ENCODE measurements at regions not wholly inside any gene's neighbourhood (a gene's known extent, or its start where the extent isn't known, plus 50 kb on each side); places are given as distances from the start of the nearest gene placed in this dataset.

DNA sequence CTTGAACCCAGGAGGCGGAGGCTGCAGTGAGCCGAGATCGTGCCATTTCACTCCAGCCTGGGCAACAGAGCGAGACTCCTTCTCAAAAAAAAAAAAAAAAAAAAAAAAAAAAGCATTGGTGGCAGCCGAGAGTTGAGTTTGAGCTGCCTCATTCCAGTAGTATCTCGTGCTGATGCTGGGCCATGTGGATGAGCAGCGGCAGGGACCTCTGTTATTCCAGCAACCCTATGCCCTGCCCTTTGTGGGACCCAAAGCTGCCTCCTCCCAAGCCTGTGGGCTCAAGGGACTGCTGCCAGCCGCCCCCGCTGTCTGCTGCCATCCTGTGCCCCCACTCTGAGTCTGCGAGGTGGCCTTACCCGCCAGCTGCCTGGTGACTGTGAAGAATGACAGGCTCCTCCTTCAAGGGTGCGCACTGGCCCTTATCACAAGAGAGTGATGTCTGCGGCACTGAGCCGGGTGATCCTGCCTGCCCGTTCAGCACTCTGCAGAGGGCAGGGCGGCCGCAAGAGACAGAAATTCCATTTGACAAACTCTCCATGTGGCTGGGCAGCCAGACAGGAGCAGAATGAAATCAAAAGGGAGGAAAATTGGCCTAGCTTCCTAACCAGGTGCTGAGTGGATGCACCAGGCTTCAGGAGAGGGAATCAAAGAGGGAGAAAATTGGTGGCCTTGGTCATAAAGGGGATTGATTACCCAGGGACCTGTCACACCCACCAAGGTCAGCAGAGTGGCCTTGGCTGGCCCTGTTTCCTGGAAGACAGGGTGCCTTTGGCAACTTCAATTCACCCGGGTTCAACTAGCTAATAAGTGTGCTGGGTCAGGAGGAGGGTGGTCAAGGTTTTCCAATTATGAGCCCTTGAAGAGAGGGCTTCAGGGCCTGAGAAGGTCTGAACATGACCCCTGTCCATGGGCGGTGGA lies 65.3 kb upstream of the ZMIZ1 start:
- DNase-seq (ENCODE audit: low read depth in 4 of 4, low spot score in 1 of 4): no peak

DNA sequence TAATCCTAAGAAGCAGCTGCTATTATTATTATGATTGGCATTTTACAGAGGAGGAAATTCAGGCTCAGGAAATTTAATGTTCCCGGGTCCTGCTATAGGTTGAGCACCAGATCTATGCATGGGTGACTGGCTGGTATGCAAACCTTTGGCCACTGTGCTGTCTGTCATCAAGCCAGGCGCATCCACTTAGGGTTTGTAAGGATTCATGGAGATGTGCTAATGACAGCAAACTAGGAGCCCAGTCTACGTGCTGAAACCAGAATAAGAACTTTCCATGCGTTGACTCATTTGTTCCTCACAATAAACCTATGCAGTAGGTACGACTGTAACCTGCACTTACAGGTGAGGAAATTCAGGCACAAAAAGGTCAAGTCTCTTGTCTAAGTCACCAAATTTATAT lies 64.5 kb upstream of the ZMIZ1 start:
- no peak for DNase-seq (ENCODE audit: low read depth in 4 of 4, low spot score in 1 of 4)

DNA sequence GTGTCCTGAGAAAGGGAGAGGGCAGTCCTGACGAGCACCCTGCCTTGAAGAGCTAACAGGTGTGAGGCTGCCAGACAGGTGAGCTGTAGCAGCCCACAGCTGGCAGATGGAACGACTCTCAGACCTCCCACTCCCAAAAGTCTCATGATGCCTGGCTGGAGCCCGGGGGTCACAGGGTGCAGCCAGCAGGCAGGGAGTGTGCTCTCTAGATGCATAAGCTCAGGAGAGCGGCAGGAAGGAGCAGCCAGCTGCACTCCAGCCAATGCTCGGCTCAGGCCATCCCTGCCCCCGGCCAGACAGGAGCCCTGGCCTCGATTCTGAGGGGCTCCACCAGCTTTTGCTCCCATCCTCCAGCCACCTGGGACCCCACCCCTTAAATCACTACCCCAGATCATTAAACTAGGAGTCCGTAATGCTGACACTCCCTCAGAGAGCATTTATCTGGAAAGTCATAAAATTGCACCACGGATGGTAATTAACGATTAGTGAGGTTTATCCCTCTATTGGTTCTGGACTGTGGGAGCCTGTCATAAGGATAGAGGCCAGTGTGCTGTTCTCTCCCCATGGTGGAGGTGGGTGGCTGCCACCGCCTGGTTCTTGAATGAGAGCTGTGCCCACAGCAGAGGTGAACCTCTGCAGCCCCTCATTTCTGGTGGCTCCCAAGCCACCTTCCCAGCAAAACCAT lies 63.5 kb upstream of the ZMIZ1 start:
- DNase-seq (ENCODE audit: low read depth in 4 of 4, low spot score in 1 of 4): no peak

DNA sequence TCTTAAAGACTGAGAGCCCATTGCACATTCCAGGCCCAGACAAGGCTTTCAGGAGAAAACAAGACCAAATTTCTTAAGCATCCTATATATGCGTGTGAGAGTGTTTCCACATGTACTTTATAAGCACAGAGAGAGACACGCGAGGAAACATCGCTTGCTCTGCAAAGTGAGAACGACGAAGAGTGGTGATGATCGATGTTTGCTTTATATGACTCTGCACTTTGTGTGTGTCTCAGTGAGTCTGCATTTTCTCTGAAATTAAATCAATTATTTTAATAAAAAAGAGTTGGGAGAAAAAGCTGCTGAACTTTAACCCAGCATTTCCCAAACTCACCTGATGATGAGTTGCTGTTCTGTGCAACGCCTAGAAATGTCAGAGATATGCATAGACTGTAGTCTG lies 61.7 kb upstream of the ZMIZ1 start:
- DNase-seq (ENCODE audit: low read depth in 4 of 4, low spot score in 1 of 4): no peak

DNA sequence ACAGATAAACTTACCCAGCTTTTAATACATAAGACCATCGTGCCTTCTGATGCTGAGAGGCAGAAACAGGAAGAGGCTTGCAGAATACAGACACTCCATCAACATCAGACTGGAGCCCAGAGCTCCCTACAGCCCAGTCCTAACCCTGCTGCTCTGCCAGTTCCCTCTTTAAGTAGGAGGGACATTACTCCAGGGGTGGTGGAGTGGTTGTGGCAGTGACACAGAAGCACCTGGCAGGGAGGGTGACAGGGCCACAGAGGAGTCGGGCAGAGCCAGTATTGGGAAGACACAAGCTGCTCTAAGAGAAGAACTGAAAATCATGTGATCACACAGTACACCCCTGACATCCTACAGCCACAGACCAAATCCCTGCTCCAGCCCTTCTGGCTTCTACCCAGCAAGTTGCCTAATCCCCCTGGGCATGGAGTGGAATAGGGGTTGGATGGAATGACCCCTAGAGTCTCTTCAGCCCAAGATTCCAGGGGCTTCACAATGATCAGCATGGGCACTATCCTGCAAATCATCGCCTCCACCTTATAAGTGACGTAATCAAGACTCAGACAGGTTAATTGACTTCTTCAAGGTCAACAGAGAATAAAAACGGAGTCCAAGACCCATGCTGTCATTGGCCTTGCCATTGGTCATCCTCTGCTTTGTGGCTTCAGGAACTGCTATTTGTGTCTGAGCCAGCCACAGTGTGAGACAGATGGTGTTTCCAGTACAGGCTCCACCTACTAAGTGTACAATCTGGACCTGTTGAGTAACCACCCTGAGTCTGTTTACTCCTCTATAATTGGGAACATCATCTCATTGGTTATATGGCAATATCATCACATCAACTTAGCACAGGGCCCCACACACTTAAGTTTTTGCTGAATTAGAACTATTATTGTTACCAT lies 61.1 kb upstream of the ZMIZ1 start:
- DNase-seq (ENCODE audit: low read depth in 4 of 4, low spot score in 1 of 4): no peak

DNA sequence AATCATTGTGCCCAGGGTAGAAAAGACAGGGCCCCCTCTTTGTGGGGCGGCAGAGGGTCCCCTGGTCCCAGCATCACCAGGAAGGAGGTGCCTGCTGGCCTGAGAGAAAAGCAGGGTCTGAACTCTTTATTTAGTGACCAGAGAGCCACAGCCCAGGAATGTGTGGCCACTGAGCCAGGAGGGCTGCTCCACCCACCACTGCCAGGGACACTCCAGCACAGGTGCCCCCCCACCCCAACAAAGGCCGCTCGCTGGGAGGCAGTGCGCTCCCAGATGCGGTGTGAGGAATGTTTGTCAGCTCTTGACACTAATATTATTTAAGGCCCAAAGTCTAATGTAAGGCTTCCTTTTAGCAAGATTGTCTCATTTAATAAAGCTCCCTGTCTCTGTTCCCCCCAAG lies 59.6 kb upstream of the ZMIZ1 start:
- no peak for DNase-seq (ENCODE audit: low read depth in 4 of 4, low spot score in 1 of 4)

DNA sequence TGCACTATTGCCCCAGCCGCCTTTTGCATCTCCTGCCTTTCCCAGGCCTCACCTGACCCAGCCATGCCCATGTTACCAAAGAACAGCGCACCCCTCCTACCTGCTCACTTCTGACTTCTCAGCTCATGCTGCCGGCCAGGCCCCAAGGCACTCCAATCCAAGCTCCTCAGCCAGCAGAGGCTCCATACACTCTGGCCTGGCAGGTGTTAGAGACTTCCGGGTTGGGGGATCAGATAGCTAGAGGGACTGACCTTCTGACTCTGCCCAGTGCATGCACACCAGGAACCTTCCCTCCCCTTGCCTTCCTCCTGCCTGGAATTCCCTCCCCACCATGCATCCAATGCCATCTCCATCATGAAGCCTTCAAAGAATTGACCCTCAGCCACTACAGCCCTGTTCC lies 56.2 kb upstream of the ZMIZ1 start:
- DNase-seq (ENCODE audit: low read depth in 4 of 4, low spot score in 1 of 4): no peak

DNA sequence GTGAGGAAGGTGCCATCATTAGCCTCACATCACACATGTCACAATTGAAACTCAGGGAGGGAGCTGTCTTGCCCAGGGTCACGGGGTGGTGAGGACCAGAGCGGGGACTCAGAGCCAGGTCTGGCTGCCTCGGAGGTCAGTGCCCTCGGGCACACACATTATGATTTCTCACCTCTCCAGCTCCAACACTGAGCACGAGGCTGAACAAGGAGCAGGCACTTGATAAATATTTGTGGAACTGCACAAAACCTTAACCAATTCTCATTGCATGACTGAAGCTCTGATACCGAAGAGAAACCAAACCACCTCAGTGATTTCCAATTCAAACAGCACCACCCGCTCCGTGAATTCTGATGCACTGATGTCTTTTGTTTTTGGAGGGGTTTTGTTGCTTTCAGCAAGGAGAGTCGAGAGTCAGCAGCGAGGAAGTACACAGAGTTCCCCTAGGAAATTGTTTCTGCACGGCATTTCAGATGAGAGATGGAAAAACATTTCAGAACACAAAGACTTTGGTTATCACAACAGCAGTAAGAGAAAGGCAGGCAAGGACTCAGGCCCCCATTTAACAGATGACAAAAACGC lies 55.3 kb upstream of the ZMIZ1 start:
- no peak for DNase-seq (ENCODE audit: low read depth in 4 of 4, low spot score in 1 of 4)

DNA sequence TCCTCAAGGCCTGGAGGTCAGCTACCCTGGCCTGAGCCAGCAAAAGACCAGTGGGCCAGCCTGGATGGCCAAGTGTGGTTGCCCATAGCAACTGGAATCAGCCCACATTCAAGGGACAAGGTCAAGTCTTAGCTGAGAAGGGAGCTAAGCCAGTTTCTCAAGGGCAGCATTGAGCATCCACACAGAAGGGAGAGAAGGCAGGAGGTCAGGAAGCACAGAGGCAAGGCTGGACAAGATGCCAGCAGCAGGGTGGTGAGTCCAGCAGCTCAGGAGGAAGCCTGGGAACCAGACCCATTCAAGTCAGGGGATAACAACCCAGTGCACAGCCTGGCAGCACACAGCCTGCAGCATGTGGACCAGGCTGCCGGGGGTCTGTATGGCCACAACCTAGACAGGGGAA lies 54.0 kb upstream of the ZMIZ1 start:
- DNase-seq (ENCODE audit: low read depth in 4 of 4, low spot score in 1 of 4): no peak

DNA sequence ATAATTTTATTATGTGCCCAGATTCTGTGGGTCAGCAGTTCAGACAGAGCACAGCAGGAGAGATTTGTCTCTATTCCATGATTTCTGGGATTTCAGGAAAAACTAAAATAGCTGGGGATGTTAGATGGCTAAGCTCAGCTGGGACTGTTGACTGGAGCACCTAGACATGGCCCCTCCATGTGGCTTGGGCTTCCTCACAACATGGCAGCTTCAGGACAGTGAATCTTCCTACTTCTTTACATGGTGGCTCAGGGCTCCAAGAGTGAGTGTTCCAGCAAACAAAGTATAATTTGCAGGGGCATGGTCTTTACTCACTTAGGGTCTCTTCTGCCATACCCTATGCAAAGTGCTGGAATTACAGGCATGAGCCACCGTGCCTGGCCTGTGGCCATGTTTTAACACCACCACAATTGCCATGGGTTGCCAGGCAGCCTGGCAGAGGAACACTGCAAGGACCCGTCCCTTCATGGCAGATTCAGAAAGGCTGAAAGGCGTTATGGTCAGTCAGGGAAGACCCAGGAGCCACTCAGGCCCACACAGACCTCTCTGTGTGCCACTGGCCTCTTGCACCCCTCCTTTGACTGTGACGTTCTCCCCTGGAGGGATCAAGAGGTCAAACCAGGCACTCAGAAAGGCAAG lies 50.8 kb upstream of the ZMIZ1 start:
- no peak for DNase-seq (ENCODE audit: low read depth in 4 of 4, low spot score in 1 of 4)

DNA sequence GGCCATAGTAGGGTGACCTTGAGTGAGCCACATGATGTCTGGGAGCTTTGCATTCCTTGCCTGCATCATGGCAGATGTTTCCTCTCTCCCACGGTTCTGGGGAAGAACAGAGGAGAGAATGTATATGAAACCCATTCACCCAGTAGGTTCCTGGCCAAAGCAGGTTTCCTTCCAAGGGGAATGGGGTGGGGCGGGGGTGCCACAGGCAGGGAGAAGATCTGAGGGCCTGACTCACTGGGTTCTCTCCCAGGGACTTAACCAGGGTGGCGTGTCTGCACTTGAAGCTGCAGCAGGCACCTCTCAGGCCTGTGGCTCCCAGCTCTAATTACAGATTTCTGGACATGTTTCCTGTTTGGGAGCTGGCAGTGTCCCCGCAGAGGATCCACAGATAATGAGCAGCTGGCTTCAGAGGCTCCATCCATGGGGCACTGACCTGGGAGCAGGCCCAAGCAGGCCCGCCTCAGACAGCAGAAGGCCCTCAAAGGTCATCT lies 50.2 kb upstream of the ZMIZ1 start:
- no peak for DNase-seq (ENCODE audit: low read depth in 4 of 4, low spot score in 1 of 4)
